ENCODE measurements at regions not wholly inside any gene's neighbourhood (a gene's known extent, or its start where the extent isn't known, plus 50 kb on each side); places are given as distances from the start of the nearest gene placed in this dataset.
"Not testable (repeated sequence)": the region's sequence is repeated elsewhere in the genome, so short reads cannot be mapped to it uniquely, and the experiment has no call there.

- no peak for DNase-seq
These were observed 228.9 kb downstream of the RNF144A start for GRCh38 chr2:7146151-7146550.

GRCh38 chr2:7154656-7155055, 237.4 kb downstream of the RNF144A start:
- no peak for DNase-seq

GRCh38 chr2:7161501-7161900, 244.3 kb downstream of the RNF144A start:
- no peak for DNase-seq

GRCh38 chr2:7165736-7166135, 248.5 kb downstream of the RNF144A start:
- DNase-seq = no peak

GRCh38 chr2:7167801-7168411, 250.7 kb downstream of the RNF144A start:
- DNase-seq = no peak

GRCh38 chr2:7169593-7169992, 252.4 kb downstream of the RNF144A start:
- no peak for DNase-seq

- DNase-seq = not testable (repeated sequence)
These were observed 261.8 kb downstream of the RNF144A start for GRCh38 chr2:7178996-7179395.

- DNase-seq = no peak
These were observed 263.6 kb downstream of the RNF144A start for GRCh38 chr2:7180638-7181370.

- DNase-seq = no peak
These were observed 265.3 kb downstream of the RNF144A start for GRCh38 chr2:7182525-7182924.

- DNase-seq = no peak
These were observed 271.9 kb downstream of the RNF144A start for GRCh38 chr2:7189106-7189505.

- no peak for DNase-seq
These were observed 273.5 kb downstream of the RNF144A start for GRCh38 chr2:7190587-7191324.

GRCh38 chr2:7191932-7192331, 274.7 kb downstream of the RNF144A start:
- no peak for DNase-seq

- DNase-seq = no peak
These were observed 276.2 kb downstream of the RNF144A start for GRCh38 chr2:7193457-7193856.

GRCh38 chr2:7194950-7195349, 277.7 kb downstream of the RNF144A start:
- no peak for DNase-seq

GRCh38 chr2:7196883-7197282, 279.7 kb downstream of the RNF144A start:
- DNase-seq = no peak

GRCh38 chr2:7201851-7202250, 284.6 kb downstream of the RNF144A start:
- no peak for DNase-seq

GRCh38 chr2:7203056-7203467, 285.9 kb downstream of the RNF144A start:
- peak; percentile 18 for DNase-seq

GRCh38 chr2:7205151-7205830, 288.1 kb downstream of the RNF144A start:
- DNase-seq = no peak

GRCh38 chr2:7206111-7206810, 289.0 kb downstream of the RNF144A start:
- no peak for DNase-seq

- DNase-seq = no peak
These were observed 290.4 kb downstream of the RNF144A start for GRCh38 chr2:7207631-7208030.

GRCh38 chr2:7209757-7210555, 292.7 kb downstream of the RNF144A start:
- DNase-seq = no peak

- DNase-seq = no peak
These were observed 293.5 kb downstream of the RNF144A start for GRCh38 chr2:7210712-7211111.

Measured in NCI-H1092 (cell line).